DOHH2 (cell line): ENCODE measurements at regions not wholly inside any gene's neighbourhood (a gene's known extent, or its start where the extent isn't known, plus 50 kb on each side); places are given as distances from the start of the nearest gene placed in this dataset.
"Not testable (repeated sequence)": the region's sequence is repeated elsewhere in the genome, so short reads cannot be mapped to it uniquely, and the experiment has no call there.

ENCODE experiments used
- EZH2phosphoT487 ChIP-seq: fragments of 200-600 bp; sonication (generic); IDR thresholded peaks from 2 replicates; pipeline ENCODE4 v1.6.1; 2017; ENCODE audit warnings: borderline replicate concordance, mild to moderate bottlenecking, antibody characterized with exemption, low read length, moderate library complexity, mixed read lengths
- TF ChIP-seq, protein P1 (sequence below): fragments of 200-600 bp; sonication (generic); IDR thresholded peaks from one replicate; pipeline ENCODE4 v1.5.1; 2014; ENCODE audit warnings: antibody characterized with exemption, mild to moderate bottlenecking, low read depth, low read length; ENCODE audit not compliant: poor library complexity, severe bottlenecking

- TF ChIP-seq, protein P1, sequence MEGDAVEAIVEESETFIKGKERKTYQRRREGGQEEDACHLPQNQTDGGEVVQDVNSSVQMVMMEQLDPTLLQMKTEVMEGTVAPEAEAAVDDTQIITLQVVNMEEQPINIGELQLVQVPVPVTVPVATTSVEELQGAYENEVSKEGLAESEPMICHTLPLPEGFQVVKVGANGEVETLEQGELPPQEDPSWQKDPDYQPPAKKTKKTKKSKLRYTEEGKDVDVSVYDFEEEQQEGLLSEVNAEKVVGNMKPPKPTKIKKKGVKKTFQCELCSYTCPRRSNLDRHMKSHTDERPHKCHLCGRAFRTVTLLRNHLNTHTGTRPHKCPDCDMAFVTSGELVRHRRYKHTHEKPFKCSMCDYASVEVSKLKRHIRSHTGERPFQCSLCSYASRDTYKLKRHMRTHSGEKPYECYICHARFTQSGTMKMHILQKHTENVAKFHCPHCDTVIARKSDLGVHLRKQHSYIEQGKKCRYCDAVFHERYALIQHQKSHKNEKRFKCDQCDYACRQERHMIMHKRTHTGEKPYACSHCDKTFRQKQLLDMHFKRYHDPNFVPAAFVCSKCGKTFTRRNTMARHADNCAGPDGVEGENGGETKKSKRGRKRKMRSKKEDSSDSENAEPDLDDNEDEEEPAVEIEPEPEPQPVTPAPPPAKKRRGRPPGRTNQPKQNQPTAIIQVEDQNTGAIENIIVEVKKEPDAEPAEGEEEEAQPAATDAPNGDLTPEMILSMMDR = not testable (repeated sequence)
- not testable (repeated sequence) for TF ChIP-seq EZH2phosphoT487
Measured at GRCh38 chr5:125458949-125459348, 712.5 kb upstream of the ZNF608 start.
